Keratinocyte (primary cell): ENCODE measurements at regions not wholly inside any gene's neighbourhood (a gene's known extent, or its start where the extent isn't known, plus 50 kb on each side); places are given as distances from the start of the nearest gene placed in this dataset.

Source experiments
- DNase-seq: peaks from one replicate; pipeline ENCODE4 v3.0.0-alpha.2; 2011; ENCODE audit warnings: low read depth, missing footprints, low spot score
- FAIRE-seq: peaks from 2 replicates; lab custom pipeline; 2011; peaks lifted over from hg19 to GRCh38; lab: Jason Lieb, UNC
- H2AFZ ChIP-seq: 2 replicates; pipeline ENCODE4 v1.6.0; 2012; ENCODE audit warnings: low read length, control low read depth, inconsistent platforms; ENCODE audit not compliant: control insufficient read depth
- H3K27ac ChIP-seq: 2 replicates; pipeline ENCODE4 v1.5.1; 2011; ENCODE audit warnings: low read length; ENCODE audit not compliant: control insufficient read depth, insufficient read depth
- H3K27me3 ChIP-seq: 3 replicates; pipeline ENCODE4 v1.6.0; 2011; ENCODE audit warnings: low read length; ENCODE audit not compliant: control insufficient read depth, insufficient read depth; ENCODE audit errors: extremely low read depth
- H3K36me3 ChIP-seq, 2 experiments: 2 replicates in 1 of 2; 3 replicates in 1 of 2; pipeline ENCODE4 v1.5.1; 2011; ENCODE audit warnings: low read length in 2 of 2, mild to moderate bottlenecking in 1 of 2; ENCODE audit not compliant: control insufficient read depth in 2 of 2, insufficient read depth in 2 of 2; ENCODE audit errors: extremely low read depth in 1 of 2
- H3K4me1 ChIP-seq: 3 replicates; pipeline ENCODE4 v1.5.1; 2011; ENCODE audit warnings: low read length; ENCODE audit not compliant: control insufficient read depth, insufficient read depth; ENCODE audit errors: extremely low read depth
- H3K4me2 ChIP-seq: 3 replicates; pipeline ENCODE4 v1.6.0; 2011; ENCODE audit warnings: low read depth, low read length; ENCODE audit not compliant: control insufficient read depth, insufficient read depth; ENCODE audit errors: extremely low read depth
- H3K4me3 ChIP-seq, 3 experiments: fragments of 200-600 bp in 1 of 3; sonication (generic) in 1 of 3; 2 replicates in 2 of 3; 3 replicates in 1 of 3; pipeline ENCODE4 v1.5.1; 2011 to 2016; ENCODE audit warnings: low read length in 3 of 3, mild to moderate bottlenecking in 3 of 3, control low read depth in 2 of 3, inconsistent platforms in 1 of 3, low read depth in 1 of 3, mixed read lengths in 1 of 3, mixed run types in 1 of 3, moderate library complexity in 1 of 3; ENCODE audit not compliant: control insufficient read depth in 2 of 3, insufficient read depth in 2 of 3; ENCODE audit errors: extremely low read depth in 1 of 3
- H3K79me2 ChIP-seq: 2 replicates; pipeline ENCODE4 v1.6.0; 2012; ENCODE audit warnings: low read length; ENCODE audit not compliant: control insufficient read depth, insufficient read depth
- H3K9ac ChIP-seq: 3 replicates; pipeline ENCODE4 v1.6.0; 2011; ENCODE audit warnings: low read length; ENCODE audit not compliant: control insufficient read depth, insufficient read depth; ENCODE audit errors: extremely low read depth
- H3K9me1 ChIP-seq: 3 replicates; pipeline ENCODE4 v1.6.0; 2011; ENCODE audit warnings: low read length; ENCODE audit not compliant: control insufficient read depth, insufficient read depth; ENCODE audit errors: extremely low read depth
- H3K9me3 ChIP-seq: 2 replicates; pipeline ENCODE4 v1.5.1; 2012; ENCODE audit warnings: low read depth, low read length; ENCODE audit not compliant: control insufficient read depth
- H4K20me1 ChIP-seq: 3 replicates; pipeline ENCODE4 v1.6.0; 2011; ENCODE audit warnings: low read length; ENCODE audit not compliant: control insufficient read depth, insufficient read depth; ENCODE audit errors: extremely low read depth
- EZH2 ChIP-seq: IDR thresholded peaks from one replicate; pipeline ENCODE4 v1.6.1; 2012; ENCODE audit warnings: inconsistent platforms, mild to moderate bottlenecking, low read length, moderate library complexity
- dilution Hi-C: fragments of 300-500 bp; cut with MboI; formaldehyde crosslinking; loops from one replicate; pipeline ENCODE4 v1.7.0; 2020; ENCODE audit warnings: low sequenced_read_pairs; ENCODE audit not compliant: extremely low pct_ligation_motif_present
- TF ChIP-seq, protein P1 (sequence below), 3 experiments: IDR thresholded peaks in 1 of 3; conservative IDR thresholded peaks in 1 of 3; optimal IDR thresholded peaks in 1 of 3; 2 replicates in 2 of 3; 3 replicates in 1 of 3; pipeline versions ENCODE3 to v1.5.1; 2011; ENCODE audit warnings: low read length in 3 of 3, mild to moderate bottlenecking in 3 of 3, moderate library complexity in 2 of 3, control low read depth in 1 of 3, inconsistent platforms in 1 of 3; ENCODE audit not compliant: insufficient read depth in 2 of 3; ENCODE audit errors: extremely low read depth in 1 of 3

DNA sequence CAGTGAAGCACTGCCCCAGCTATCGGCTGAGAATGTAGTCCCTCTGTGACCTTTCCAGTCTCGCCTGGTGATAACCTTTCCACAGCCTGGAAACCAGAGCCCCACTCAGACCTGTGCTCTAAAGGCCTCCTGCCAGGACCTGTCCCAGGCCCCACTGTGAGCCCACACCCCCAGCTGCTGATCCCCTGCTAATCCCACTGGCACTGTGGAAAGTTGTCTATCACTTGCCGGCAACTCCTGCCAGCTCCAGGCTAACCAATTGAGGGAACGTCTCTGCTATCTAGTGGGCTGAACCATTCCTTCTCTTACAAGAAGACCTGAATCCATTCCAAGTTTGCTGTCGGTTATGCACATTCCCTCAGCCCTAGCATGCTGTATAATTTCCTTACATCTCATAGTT lies 328.2 kb downstream of the FAM181B start:
- Histone ChIP-seq H3K27ac (no peak overlapping the region), H2AFZ (no peak overlapping the region), H4K20me1 (no peaks in the 10 kb centered on the region), H3K27me3 (no peaks in the 10 kb centered on the region), H3K4me3 (no peak overlapping the region), H3K36me3 (no peaks in the 10 kb centered on the region), H3K79me2 (no peaks in the 10 kb centered on the region), H3K4me1 (no peaks in the 10 kb centered on the region), H3K9me3 (no peaks in the 10 kb centered on the region), H3K4me2 (no peak overlapping the region), H3K9ac (no peak overlapping the region), H3K9me1 (no peaks in the 10 kb centered on the region)
- TF ChIP-seq EZH2 = no peak
- TF ChIP-seq, protein P1, sequence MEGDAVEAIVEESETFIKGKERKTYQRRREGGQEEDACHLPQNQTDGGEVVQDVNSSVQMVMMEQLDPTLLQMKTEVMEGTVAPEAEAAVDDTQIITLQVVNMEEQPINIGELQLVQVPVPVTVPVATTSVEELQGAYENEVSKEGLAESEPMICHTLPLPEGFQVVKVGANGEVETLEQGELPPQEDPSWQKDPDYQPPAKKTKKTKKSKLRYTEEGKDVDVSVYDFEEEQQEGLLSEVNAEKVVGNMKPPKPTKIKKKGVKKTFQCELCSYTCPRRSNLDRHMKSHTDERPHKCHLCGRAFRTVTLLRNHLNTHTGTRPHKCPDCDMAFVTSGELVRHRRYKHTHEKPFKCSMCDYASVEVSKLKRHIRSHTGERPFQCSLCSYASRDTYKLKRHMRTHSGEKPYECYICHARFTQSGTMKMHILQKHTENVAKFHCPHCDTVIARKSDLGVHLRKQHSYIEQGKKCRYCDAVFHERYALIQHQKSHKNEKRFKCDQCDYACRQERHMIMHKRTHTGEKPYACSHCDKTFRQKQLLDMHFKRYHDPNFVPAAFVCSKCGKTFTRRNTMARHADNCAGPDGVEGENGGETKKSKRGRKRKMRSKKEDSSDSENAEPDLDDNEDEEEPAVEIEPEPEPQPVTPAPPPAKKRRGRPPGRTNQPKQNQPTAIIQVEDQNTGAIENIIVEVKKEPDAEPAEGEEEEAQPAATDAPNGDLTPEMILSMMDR (optimal IDR thresholded peaks at IDR 0.05 in 1 of 3, IDR thresholded peaks at IDR 0.05 in 1 of 3, conservative IDR thresholded peaks at IDR 0.05 in 1 of 3; ENCODE audit: extremely low read depth in 1 of 3, insufficient read depth in 2 of 3, low read length in 3 of 3) = no peak
- no peak for FAIRE-seq
- DNase-seq = no peak
- dilution Hi-C loops = no loop called here

DNA sequence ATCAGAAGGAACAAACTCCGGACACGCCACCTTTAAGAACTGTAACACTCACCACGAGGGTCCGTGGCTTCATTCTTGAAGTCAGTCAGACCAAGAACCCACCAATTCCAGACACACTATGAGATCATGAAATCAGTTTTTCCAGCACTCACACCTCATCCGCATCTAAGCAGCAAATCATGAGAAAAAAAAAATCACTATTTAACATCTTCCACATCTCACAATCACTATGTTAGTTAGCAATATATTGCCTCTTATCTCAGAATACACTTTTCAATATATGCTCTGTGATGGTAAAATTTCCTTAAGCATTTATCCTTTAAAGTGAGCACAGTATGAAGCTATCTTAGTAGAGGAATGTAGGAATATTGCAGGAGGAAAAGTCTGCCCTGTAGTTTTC lies 328.7 kb downstream of the FAM181B start:
- H3K4me2 ChIP-seq = no peak overlapping the region
- no peak overlapping the region for H3K27ac ChIP-seq
- H3K9ac ChIP-seq = no peak overlapping the region
- no peaks in the 10 kb centered on the region for H3K27me3 ChIP-seq
- no peaks in the 10 kb centered on the region for H3K4me1 ChIP-seq
- DNase-seq = no peak
- H3K36me3 ChIP-seq = no peaks in the 10 kb centered on the region
- no peaks in the 10 kb centered on the region for H3K79me2 ChIP-seq
- dilution Hi-C loops = no loop called here
- no peaks in the 10 kb centered on the region for H3K9me3 ChIP-seq
- TF ChIP-seq, protein P1 (optimal IDR thresholded peaks at IDR 0.05 in 1 of 3, IDR thresholded peaks at IDR 0.05 in 1 of 3, conservative IDR thresholded peaks at IDR 0.05 in 1 of 3; ENCODE audit: extremely low read depth in 1 of 3, insufficient read depth in 2 of 3, low read length in 3 of 3) = no peak
- TF ChIP-seq EZH2 = no peak
- FAIRE-seq = no peak
- H2AFZ ChIP-seq = no peak overlapping the region
- no peaks in the 10 kb centered on the region for H4K20me1 ChIP-seq
- no peaks in the 10 kb centered on the region for H3K9me1 ChIP-seq
- H3K4me3 ChIP-seq = no peak overlapping the region
